ENCODE measurements at regions not wholly inside any gene's neighbourhood (a gene's known extent, or its start where the extent isn't known, plus 50 kb on each side); places are given as distances from the start of the nearest gene placed in this dataset.

- Histone ChIP-seq H3K36me3 (ENCODE audit: insufficient read depth) (no peaks in the 10 kb centered on the region), H3K27me3 (ENCODE audit: insufficient read depth) (peaks cover 34% of the 10 kb centered on the region), H4K20me1 (replicated peaks; ENCODE audit: insufficient read depth) (no peaks in the 10 kb centered on the region), H2AFZ (no peak overlapping the region), H3K4me3 (no peak overlapping the region), H3K27ac (ENCODE audit: low read depth) (no peak overlapping the region), H3F3A (replicated peaks; ENCODE audit: low read depth) (no peaks in the 10 kb centered on the region), H3K79me2 (replicated peaks; ENCODE audit: insufficient read depth) (no peaks in the 10 kb centered on the region), H3K4me1 (ENCODE audit: insufficient read depth) (no peaks in the 10 kb centered on the region), H3K9me2 (ENCODE audit: insufficient read depth) (no peaks in the 10 kb centered on the region), H3K4me2 (no peak overlapping the region)
- ATAC-seq (no peak), DNase-seq (ENCODE audit: low spot score) (no peak)
- TF ChIP-seq EZH2 (IDR thresholded peaks at IDR 0.05; ENCODE audit: low read depth, unreplicated experiment) (no peak), ZNF331 (CRISPR knock-in tag; IDR thresholded peaks at IDR 0.05; ENCODE audit: low read depth) (no peak), STAT1 (IDR thresholded peaks at IDR 0.05; ENCODE audit: unreplicated experiment) (no peak), ZNF114 (CRISPR knock-in tag; IDR thresholded peaks at IDR 0.05) (no peak), CREB1 (CRISPR knock-in tag; IDR thresholded peaks at IDR 0.05; ENCODE audit: low read depth) (no peak), POLR2AphosphoS5 (IDR thresholded peaks at IDR 0.05; ENCODE audit: low read depth) (no peak), ETS1 (IDR thresholded peaks at IDR 0.05) (no peak), CTCF (conservative IDR thresholded peaks at IDR 0.05; ENCODE audit: low read depth in 2 of 2) (no peak), JUNB (IDR thresholded peaks at IDR 0.05; ENCODE audit: unreplicated experiment) (no peak), NANOG (IDR thresholded peaks at IDR 0.05; ENCODE audit: borderline replicate concordance) (no peak), EZH2phosphoT487 (IDR thresholded peaks at IDR 0.05; ENCODE audit: unreplicated experiment) (no peak)
- TF ChIP-seq, protein P1, sequence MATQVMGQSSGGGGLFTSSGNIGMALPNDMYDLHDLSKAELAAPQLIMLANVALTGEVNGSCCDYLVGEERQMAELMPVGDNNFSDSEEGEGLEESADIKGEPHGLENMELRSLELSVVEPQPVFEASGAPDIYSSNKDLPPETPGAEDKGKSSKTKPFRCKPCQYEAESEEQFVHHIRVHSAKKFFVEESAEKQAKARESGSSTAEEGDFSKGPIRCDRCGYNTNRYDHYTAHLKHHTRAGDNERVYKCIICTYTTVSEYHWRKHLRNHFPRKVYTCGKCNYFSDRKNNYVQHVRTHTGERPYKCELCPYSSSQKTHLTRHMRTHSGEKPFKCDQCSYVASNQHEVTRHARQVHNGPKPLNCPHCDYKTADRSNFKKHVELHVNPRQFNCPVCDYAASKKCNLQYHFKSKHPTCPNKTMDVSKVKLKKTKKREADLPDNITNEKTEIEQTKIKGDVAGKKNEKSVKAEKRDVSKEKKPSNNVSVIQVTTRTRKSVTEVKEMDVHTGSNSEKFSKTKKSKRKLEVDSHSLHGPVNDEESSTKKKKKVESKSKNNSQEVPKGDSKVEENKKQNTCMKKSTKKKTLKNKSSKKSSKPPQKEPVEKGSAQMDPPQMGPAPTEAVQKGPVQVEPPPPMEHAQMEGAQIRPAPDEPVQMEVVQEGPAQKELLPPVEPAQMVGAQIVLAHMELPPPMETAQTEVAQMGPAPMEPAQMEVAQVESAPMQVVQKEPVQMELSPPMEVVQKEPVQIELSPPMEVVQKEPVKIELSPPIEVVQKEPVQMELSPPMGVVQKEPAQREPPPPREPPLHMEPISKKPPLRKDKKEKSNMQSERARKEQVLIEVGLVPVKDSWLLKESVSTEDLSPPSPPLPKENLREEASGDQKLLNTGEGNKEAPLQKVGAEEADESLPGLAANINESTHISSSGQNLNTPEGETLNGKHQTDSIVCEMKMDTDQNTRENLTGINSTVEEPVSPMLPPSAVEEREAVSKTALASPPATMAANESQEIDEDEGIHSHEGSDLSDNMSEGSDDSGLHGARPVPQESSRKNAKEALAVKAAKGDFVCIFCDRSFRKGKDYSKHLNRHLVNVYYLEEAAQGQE (IDR thresholded peaks at IDR 0.05; ENCODE audit: unreplicated experiment) = no peak
- Mint-ChIP-seq H3K36me3 (ENCODE audit: low read depth) (no peaks in the 10 kb centered on the region), H3K9me3 (no peaks in the 10 kb centered on the region), H3K27ac (no peak overlapping the region), H3K4me3 (no peak overlapping the region), H3K4me1 (no peaks in the 10 kb centered on the region), H3K27me3 (ENCODE audit: insufficient read depth, low read depth, poor library complexity) (peaks cover 8% of the 10 kb centered on the region)
Observed at GRCh38 chr15:96097661-96098060, 232.8 kb upstream of the NR2F2 start.
